Fibroblast of lung (primary cell): ENCODE measurements at regions not wholly inside any gene's neighbourhood (a gene's known extent, or its start where the extent isn't known, plus 50 kb on each side); places are given as distances from the start of the nearest gene placed in this dataset.
A peak's percentile ranks its signal among the peaks of the same experiment; 100 is the strongest.

Experiments used
- DNase-seq, 2 donors: peaks; one replicate each; pipeline versions ENCODE4 v3.0.0 to v3.0.0-alpha.2; 2010; ENCODE audit warnings: low read depth in 2 of 2
- H2AFZ ChIP-seq: 2 replicates; pipeline ENCODE4 v1.5.1; 2012; ENCODE audit warnings: low read length, control low read depth, inconsistent platforms
- H3K27ac ChIP-seq: 2 replicates; pipeline ENCODE4 v1.5.1; 2011; ENCODE audit warnings: low read length, control low read depth; ENCODE audit not compliant: insufficient read depth
- H3K27me3 ChIP-seq: 2 replicates; pipeline ENCODE4 v1.5.1; 2011; ENCODE audit warnings: mild to moderate bottlenecking, low read length; ENCODE audit not compliant: control insufficient read depth, insufficient read depth
- H3K36me3 ChIP-seq: 2 replicates; pipeline ENCODE4 v1.5.1; 2011; ENCODE audit warnings: low read length; ENCODE audit not compliant: control insufficient read depth, insufficient read depth
- H3K4me1 ChIP-seq: 2 replicates; pipeline ENCODE4 v1.5.1; 2011; ENCODE audit warnings: low read length; ENCODE audit not compliant: control insufficient read depth, insufficient read depth; ENCODE audit errors: extremely low read depth
- H3K4me2 ChIP-seq: 2 replicates; pipeline ENCODE4 v1.5.1; 2011; ENCODE audit warnings: low read length, control low read depth; ENCODE audit not compliant: insufficient read depth; ENCODE audit errors: extremely low read depth
- H3K4me3 ChIP-seq, 4 experiments: fragments of 200-600 bp in 1 of 4; sonication (generic) in 1 of 4; replicated peaks in 1 of 4; 2 replicates each; pipeline ENCODE4 v1.5.1; 2011 to 2016; ENCODE audit warnings: low read length in 4 of 4, low read depth in 3 of 4, mild to moderate bottlenecking in 3 of 4, control low read depth in 2 of 4, inconsistent platforms in 1 of 4, mixed read lengths in 1 of 4; ENCODE audit not compliant: insufficient read depth in 1 of 4; ENCODE audit errors: control extremely low read depth in 1 of 4
- H3K79me2 ChIP-seq: 2 replicates; pipeline ENCODE4 v1.5.1; 2012; ENCODE audit warnings: mild to moderate bottlenecking, low read length, inconsistent platforms; ENCODE audit not compliant: control insufficient read depth, insufficient read depth
- H3K9ac ChIP-seq: 2 replicates; pipeline ENCODE4 v1.5.1; 2011; ENCODE audit warnings: mild to moderate bottlenecking, low read length, control low read depth; ENCODE audit not compliant: insufficient read depth
- H3K9me3 ChIP-seq: 2 replicates; pipeline ENCODE4 v1.5.1; 2012; ENCODE audit warnings: low read depth, low read length; ENCODE audit not compliant: control insufficient read depth, insufficient read depth
- H4K20me1 ChIP-seq: 2 replicates; pipeline ENCODE4 v1.5.1; 2011; ENCODE audit warnings: low read length; ENCODE audit not compliant: control insufficient read depth, insufficient read depth; ENCODE audit errors: extremely low read depth
- CTCF ChIP-seq, 2 donors: IDR thresholded peaks in 1 of 2; conservative IDR thresholded peaks in 1 of 2; 1 replicate in 1 of 2; 2 replicates in 1 of 2; pipeline ENCODE4 v1.5.1; 2011 to 2012; ENCODE audit warnings: low read length in 2 of 2, control low read depth in 1 of 2, inconsistent platforms in 1 of 2, low read depth in 1 of 2, mild to moderate bottlenecking in 1 of 2
- EZH2 ChIP-seq: IDR thresholded peaks from 2 replicates; pipeline ENCODE4 v1.5.1; 2012; ENCODE audit warnings: low read length, control low read depth, mild to moderate bottlenecking; ENCODE audit errors: missing control alignments

GRCh38 chr2:188118431-188118830 lies 173.2 kb upstream of the GULP1 start:
- no peak for DNase-seq
- H2AFZ ChIP-seq, result no peak overlapping the region
- TF ChIP-seq EZH2 (no peak), CTCF (conservative IDR thresholded peaks at IDR 0.05 in 1 of 2, IDR thresholded peaks at IDR 0.05 in 1 of 2; ENCODE audit: low read depth in 1 of 2, low read length in 2 of 2) (no peak)

GRCh38 chr2:188119112-188119838 lies 172.4 kb upstream of the GULP1 start:
- no peak overlapping the region for H3K9ac ChIP-seq
- H3K4me3 ChIP-seq, result no peak overlapping the region
- no peaks in the 10 kb centered on the region for H3K4me1 ChIP-seq
- no peak overlapping the region for H3K4me2 ChIP-seq
- H2AFZ ChIP-seq, result no peak overlapping the region
- H3K27me3 ChIP-seq, result no peaks in the 10 kb centered on the region
- H3K27ac ChIP-seq, result no peak overlapping the region
- no peak for DNase-seq
- no peaks in the 10 kb centered on the region for H3K36me3 ChIP-seq
- H4K20me1 ChIP-seq, result no peaks in the 10 kb centered on the region
- no peaks in the 10 kb centered on the region for H3K9me3 ChIP-seq
- no peaks in the 10 kb centered on the region for H3K79me2 ChIP-seq
- no peak for TF ChIP-seq CTCF (conservative IDR thresholded peaks at IDR 0.05 in 1 of 2, IDR thresholded peaks at IDR 0.05 in 1 of 2; ENCODE audit: low read depth in 1 of 2, low read length in 2 of 2)
- no peak for TF ChIP-seq EZH2

More at GRCh38 chr2:188118431-188118830, 173.2 kb upstream of the GULP1 start:
- H3K4me2 ChIP-seq, result no peak overlapping the region
- no peaks in the 10 kb centered on the region for H3K36me3 ChIP-seq
- H4K20me1 ChIP-seq, result no peaks in the 10 kb centered on the region
- no peaks in the 10 kb centered on the region for H3K79me2 ChIP-seq
- no peak overlapping the region for H3K27ac ChIP-seq
- H3K4me3 ChIP-seq, result no peak overlapping the region
- H3K27me3 ChIP-seq, result no peaks in the 10 kb centered on the region
- H3K9ac ChIP-seq, result no peak overlapping the region
- H3K4me1 ChIP-seq, result no peaks in the 10 kb centered on the region
- H3K9me3 ChIP-seq, result no peaks in the 10 kb centered on the region

GRCh38 chr2:188122985-188123384 lies 168.7 kb upstream of the GULP1 start:
- no peaks in the 10 kb centered on the region for H3K9me3 ChIP-seq
- H3K36me3 ChIP-seq, result no peaks in the 10 kb centered on the region
- no peak overlapping the region for H3K4me2 ChIP-seq
- no peak overlapping the region for H3K27ac ChIP-seq
- H3K4me1 ChIP-seq, result no peaks in the 10 kb centered on the region
- no peak overlapping the region for H3K4me3 ChIP-seq
- DNase-seq, result peak in 1 of 2 donors; percentile 27
- no peaks in the 10 kb centered on the region for H3K27me3 ChIP-seq
- H3K9ac ChIP-seq, result no peak overlapping the region
- TF ChIP-seq CTCF (conservative IDR thresholded peaks at IDR 0.05 in 1 of 2, IDR thresholded peaks at IDR 0.05 in 1 of 2; ENCODE audit: low read depth in 1 of 2, low read length in 2 of 2) (no peak), EZH2 (no peak)
- H2AFZ ChIP-seq, result no peak overlapping the region
- no peaks in the 10 kb centered on the region for H4K20me1 ChIP-seq
- no peaks in the 10 kb centered on the region for H3K79me2 ChIP-seq
